Ammon's horn (tissue), 1 donor: ENCODE measurements at regions not wholly inside any gene's neighbourhood (a gene's known extent, or its start where the extent isn't known, plus 50 kb on each side); places are given as distances from the start of the nearest gene placed in this dataset.

Source experiments
- DNase-seq: peaks from one replicate; pipeline ENCODE4 v3.0.0-alpha.2; 2016; ENCODE audit warnings: low spot score

DNA sequence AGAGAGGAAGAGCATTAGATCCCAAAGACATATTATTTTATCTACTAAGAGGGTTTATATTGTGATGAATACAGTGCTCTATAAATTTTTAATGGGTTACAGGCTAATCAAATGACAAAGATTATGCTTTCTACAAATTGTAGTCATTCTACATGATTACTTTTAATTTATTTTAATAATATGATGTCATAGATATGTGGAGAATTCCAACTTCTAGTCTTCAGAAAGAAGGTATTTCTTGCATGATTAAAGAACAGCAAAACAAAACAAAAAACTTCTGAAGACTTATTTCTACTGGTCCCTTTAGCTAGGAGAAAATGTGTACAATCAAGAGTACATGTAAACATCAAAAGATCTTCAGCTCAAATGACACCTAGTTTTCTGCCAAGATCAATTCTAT, 71.5 kb upstream of the FOXG1 start:
- no peak for DNase-seq

- DNase-seq = no peak
Measured at GRCh38 chr14:28701733-28702132, 64.9 kb upstream of the FOXG1 start.

- DNase-seq = no peak
Measured at GRCh38 chr14:28703482-28703881, 63.1 kb upstream of the FOXG1 start.

DNA sequence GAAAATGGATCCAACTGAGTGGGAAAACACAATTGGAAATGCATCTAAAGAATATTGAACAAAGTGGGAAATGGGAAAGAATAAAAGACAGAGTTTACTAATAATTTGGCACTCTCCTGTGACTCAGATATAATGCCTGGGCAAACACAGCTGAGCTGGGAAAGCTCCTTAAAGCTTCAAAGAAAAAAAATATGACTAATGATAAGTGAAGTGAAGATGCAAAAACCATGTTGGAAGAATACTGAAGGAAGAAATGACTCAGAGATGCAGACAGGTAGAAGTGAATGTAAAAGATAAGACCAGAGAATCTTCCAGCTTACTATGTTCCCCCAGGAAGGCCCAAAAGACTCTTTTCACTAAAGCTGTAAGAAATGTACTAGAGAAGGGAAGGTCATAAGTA, 62.4 kb upstream of the FOXG1 start:
- no peak for DNase-seq

GRCh38 chr14:28707814-28708213, 58.8 kb upstream of the FOXG1 start:
- DNase-seq = peak; percentile 37

- no peak for DNase-seq
Measured at GRCh38 chr14:28709571-28710305, 56.8 kb upstream of the FOXG1 start.
